Spleen (tissue), 11 donors: ENCODE measurements at regions not wholly inside any gene's neighbourhood (a gene's known extent, or its start where the extent isn't known, plus 50 kb on each side); places are given as distances from the start of the nearest gene placed in this dataset.

ENCODE experiments used
- DNase-seq: peaks from one replicate; pipeline ENCODE4 v3.0.0-alpha.2; 2020
- H3K27ac ChIP-seq, 8 donors: fragments of 200-600 bp; sonication (generic) in 7 of 8; 1 replicate in 4 of 8; 2 replicates in 4 of 8; pipeline versions ENCODE4 v1.5.0 to v1.8.0; 2016 to 2021; ENCODE audit warnings: inconsistent platforms in 4 of 8, mild to moderate bottlenecking in 4 of 8, moderate library complexity in 1 of 8
- H3K27me3 ChIP-seq, 7 donors: fragments of 200-600 bp; sonication (generic) in 6 of 7; replicated peaks in 1 of 7; 1 replicate in 4 of 7; 2 replicates in 3 of 7; pipeline versions ENCODE4 v1.5.0 to v1.8.0; 2016 to 2021; ENCODE audit warnings: inconsistent platforms in 3 of 7, mild to moderate bottlenecking in 1 of 7
- H3K36me3 ChIP-seq, 6 donors: fragments of 200-600 bp; sonication (generic) in 5 of 6; 1 replicate in 4 of 6; 2 replicates in 2 of 6; pipeline versions ENCODE4 v1.5.0 to v1.8.0; 2016 to 2021; ENCODE audit warnings: inconsistent platforms in 2 of 6
- H3K4me1 ChIP-seq, 6 donors: fragments of 200-600 bp; sonication (generic) in 5 of 6; 1 replicate in 3 of 6; 2 replicates in 3 of 6; pipeline versions ENCODE4 v1.5.0 to v1.8.0; 2016 to 2021; ENCODE audit warnings: inconsistent platforms in 3 of 6
- H3K4me3 ChIP-seq, 8 donors: fragments of 200-600 bp; sonication (generic) in 7 of 8; 1 replicate in 4 of 8; 2 replicates in 4 of 8; pipeline versions ENCODE4 v1.5.0 to v1.8.0; 2016 to 2021; ENCODE audit warnings: inconsistent platforms in 4 of 8, mild to moderate bottlenecking in 4 of 8, moderate library complexity in 2 of 8
- H3K9me3 ChIP-seq, 8 donors: fragments of 200-600 bp; sonication (generic) in 7 of 8; 1 replicate in 4 of 8; 2 replicates in 4 of 8; pipeline versions ENCODE4 v1.5.0 to v1.8.0; 2016 to 2021; ENCODE audit warnings: inconsistent platforms in 4 of 8
- POLR2A ChIP-seq, 3 donors: fragments of 450-650 bp; IDR thresholded peaks; one replicate each; pipeline ENCODE4 v1.5.1; 2017; ENCODE audit warnings: antibody characterized with exemption in 3 of 3, mild to moderate bottlenecking in 1 of 3
- POLR2AphosphoS5 ChIP-seq, 3 donors: sonication (generic); formaldehyde crosslinking; IDR thresholded peaks; one replicate each; pipeline ENCODE4 v1.5.1; 2017; ENCODE audit warnings: antibody characterized with exemption in 3 of 3
- WGBS, 5 donors: extraction: QIAGEN DNeasy Blood & Tissue Kit in 3 of 5; methylation state at CpG; one replicate each; pipeline versions ENCODE4 v1.1.5 to v1.1.7; 2013 to 2018; 5-methylcytosine and 5-hydroxymethylcytosine counted together
- intact Hi-C: fragments of 100-400 bp; cut with DNase I; formaldehyde crosslinking; loops from one replicate; pipeline ENCODE4 v1.15.0; 2023; ENCODE audit warnings: low total_unique reads
- TF ChIP-seq, protein P1 (sequence below), 11 experiments: fragments of 200-600 bp in 7 of 11; fragments of 450-650 bp in 4 of 11; sonication (generic) in 4 of 11; IDR thresholded peaks in 8 of 11; conservative IDR thresholded peaks in 3 of 11; 1 replicate in 7 of 11; 2 replicates in 4 of 11; pipeline versions ENCODE4 v1.4.0 to v1.8.0; 2016 to 2021; ENCODE audit warnings: antibody characterized with exemption in 11 of 11, inconsistent platforms in 4 of 11, mild to moderate bottlenecking in 1 of 11
- donor health status: healthy with polysubstance abuse.
- donor health status: DM: no; HTN: no; CAD: no; lungs with moderate emphysema.
- donor health status: DM: no; HTN: no; CAD: no.
- donor health status: Bipolar disorder and iron deficiency.
- donor health status: healthy.
- donor health status: DM: no; HTN: no; CAD: no.
- donor health status: DM: yes; HTN: yes; CAD: no.

GRCh38 chr12:105847068-105847467, 291.7 kb downstream of the NUAK1 start:
- DNase-seq: no peak
- no peaks in the 10 kb centered on the region for H3K9me3 ChIP-seq
- intact Hi-C loops: no loop called here
- WGBS, 5 donors: 86 to 92% (median 89%) methylated on average over 1 of the region's 1 CpG
- H3K4me1 ChIP-seq: no peaks in the 10 kb centered on the region
- H3K27ac ChIP-seq: no peak overlapping the region
- no peaks in the 10 kb centered on the region for H3K36me3 ChIP-seq
- H3K27me3 ChIP-seq: peaks cover 0 to 4% (median 0%) of the 10 kb centered on the region in 7 donors
- TF ChIP-seq POLR2AphosphoS5 (IDR thresholded peaks at IDR 0.05): no peak
- TF ChIP-seq, protein P1, sequence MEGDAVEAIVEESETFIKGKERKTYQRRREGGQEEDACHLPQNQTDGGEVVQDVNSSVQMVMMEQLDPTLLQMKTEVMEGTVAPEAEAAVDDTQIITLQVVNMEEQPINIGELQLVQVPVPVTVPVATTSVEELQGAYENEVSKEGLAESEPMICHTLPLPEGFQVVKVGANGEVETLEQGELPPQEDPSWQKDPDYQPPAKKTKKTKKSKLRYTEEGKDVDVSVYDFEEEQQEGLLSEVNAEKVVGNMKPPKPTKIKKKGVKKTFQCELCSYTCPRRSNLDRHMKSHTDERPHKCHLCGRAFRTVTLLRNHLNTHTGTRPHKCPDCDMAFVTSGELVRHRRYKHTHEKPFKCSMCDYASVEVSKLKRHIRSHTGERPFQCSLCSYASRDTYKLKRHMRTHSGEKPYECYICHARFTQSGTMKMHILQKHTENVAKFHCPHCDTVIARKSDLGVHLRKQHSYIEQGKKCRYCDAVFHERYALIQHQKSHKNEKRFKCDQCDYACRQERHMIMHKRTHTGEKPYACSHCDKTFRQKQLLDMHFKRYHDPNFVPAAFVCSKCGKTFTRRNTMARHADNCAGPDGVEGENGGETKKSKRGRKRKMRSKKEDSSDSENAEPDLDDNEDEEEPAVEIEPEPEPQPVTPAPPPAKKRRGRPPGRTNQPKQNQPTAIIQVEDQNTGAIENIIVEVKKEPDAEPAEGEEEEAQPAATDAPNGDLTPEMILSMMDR (IDR thresholded peaks at IDR 0.05 in 8 of 11, conservative IDR thresholded peaks at IDR 0.05 in 3 of 11): no peak
- TF ChIP-seq POLR2A (IDR thresholded peaks at IDR 0.05): no peak
- H3K4me3 ChIP-seq: no peak overlapping the region

- Histone ChIP-seq H3K36me3 (no peaks in the 10 kb centered on the region), H3K4me1 (no peaks in the 10 kb centered on the region), H3K4me3 (no peak overlapping the region), H3K9me3 (no peaks in the 10 kb centered on the region), H3K27ac (no peak overlapping the region), H3K27me3 (peaks cover 0 to 4% (median 0%) of the 10 kb centered on the region in 7 donors)
- TF ChIP-seq POLR2A (IDR thresholded peaks at IDR 0.05) (no peak), POLR2AphosphoS5 (IDR thresholded peaks at IDR 0.05) (no peak)
- TF ChIP-seq, protein P1 (IDR thresholded peaks at IDR 0.05 in 8 of 11, conservative IDR thresholded peaks at IDR 0.05 in 3 of 11): no peak
- 90 to 98% (median 93%) methylated on average over 2 of the region's 2 CpGs for WGBS, 5 donors
- intact Hi-C loops: no loop called here
- DNase-seq: no peak
Measured at GRCh38 chr12:105848286-105848685, 290.5 kb downstream of the NUAK1 start.

DNA sequence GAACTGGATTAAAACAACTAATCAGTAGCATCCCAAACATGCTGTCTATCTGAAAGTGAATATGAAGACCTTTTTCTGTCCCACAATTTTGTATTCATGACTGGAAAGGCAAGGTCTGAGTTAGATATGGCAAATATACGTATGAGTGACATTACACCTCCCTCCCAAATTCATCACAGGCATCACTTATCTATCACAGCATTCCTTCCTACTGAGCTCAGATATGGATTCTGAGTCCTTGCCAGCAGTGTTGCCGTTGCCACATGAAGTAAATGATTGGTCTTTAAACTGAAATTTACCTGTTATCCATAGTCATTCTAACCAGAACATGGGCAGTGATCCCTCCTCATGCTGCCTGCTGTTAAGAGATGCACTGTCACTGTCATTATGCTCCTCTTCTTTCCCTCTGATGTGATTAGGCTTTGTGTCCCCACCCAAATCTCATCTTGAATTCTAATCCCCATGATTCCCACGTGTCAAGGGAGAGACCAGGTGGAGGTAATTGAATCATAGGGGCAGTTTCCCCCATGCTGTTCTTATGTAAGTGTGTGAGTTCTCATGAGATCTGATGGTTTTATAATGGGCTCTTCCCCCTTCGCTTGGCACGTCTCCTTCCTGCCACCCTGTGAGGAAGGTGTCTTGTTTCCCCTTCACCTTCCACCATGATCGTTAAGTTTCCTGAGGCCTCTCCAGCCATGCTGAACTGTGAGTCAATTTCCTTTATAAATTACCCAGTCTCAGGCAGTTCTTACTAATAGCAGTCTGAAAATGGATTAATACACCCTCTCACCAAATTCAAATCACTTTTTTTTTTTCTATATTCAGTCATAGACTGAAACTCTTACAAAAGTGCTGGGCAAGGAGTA, 288.4 kb downstream of the NUAK1 start:
- TF ChIP-seq, protein P1 (IDR thresholded peaks at IDR 0.05 in 8 of 11, conservative IDR thresholded peaks at IDR 0.05 in 3 of 11): no peak
- TF ChIP-seq POLR2AphosphoS5 (IDR thresholded peaks at IDR 0.05) (no peak), POLR2A (IDR thresholded peaks at IDR 0.05) (no peak)
- Histone ChIP-seq H3K9me3 (no peaks in the 10 kb centered on the region), H3K4me1 (no peaks in the 10 kb centered on the region), H3K36me3 (no peaks in the 10 kb centered on the region), H3K4me3 (no peak overlapping the region), H3K27me3 (peaks cover 0 to 4% (median 0%) of the 10 kb centered on the region in 7 donors), H3K27ac (no peak overlapping the region)
- DNase-seq: no peak
- intact Hi-C loops: no loop called here
- 68 to 76% (median 74%) methylated on average over 6 of the region's 6 CpGs for WGBS, 5 donors

GRCh38 chr12:105852496-105852895, 286.3 kb downstream of the NUAK1 start:
- no peaks in the 10 kb centered on the region for H3K9me3 ChIP-seq
- H3K4me1 ChIP-seq: no peaks in the 10 kb centered on the region
- H3K36me3 ChIP-seq: no peaks in the 10 kb centered on the region
- no peak for DNase-seq
- intact Hi-C loops: no loop called here
- no peak overlapping the region for H3K27ac ChIP-seq
- TF ChIP-seq POLR2A (IDR thresholded peaks at IDR 0.05): no peak
- no peak for TF ChIP-seq POLR2AphosphoS5 (IDR thresholded peaks at IDR 0.05)
- TF ChIP-seq, protein P1 (IDR thresholded peaks at IDR 0.05 in 8 of 11, conservative IDR thresholded peaks at IDR 0.05 in 3 of 11): no peak
- no peak overlapping the region for H3K4me3 ChIP-seq
- 82 to 94% (median 87%) methylated on average over 7 of the region's 7 CpGs for WGBS, 5 donors
- peaks cover 0 to 9% (median 0%) of the 10 kb centered on the region in 7 donors for H3K27me3 ChIP-seq
